ENCODE measurements at regions not wholly inside any gene's neighbourhood (a gene's known extent, or its start where the extent isn't known, plus 50 kb on each side); places are given as distances from the start of the nearest gene placed in this dataset.

GRCh38 chr15:31262901-31263671, 63.5 kb upstream of the KLF13 start:
- Histone ChIP-seq H3K4me1 (ENCODE audit: control insufficient read depth, insufficient read depth, low read length) (no peaks in the 10 kb centered on the region; the same call in none of the 2 replicates), H3K36me3 (ENCODE audit: control insufficient read depth, insufficient read depth, low read length) (no peaks in the 10 kb centered on the region), H3K4me3 (ENCODE audit: low read depth in 2 of 2, low read length in 2 of 2) (no peak overlapping the region), H3K27me3 (ENCODE audit: control insufficient read depth, insufficient read depth, low read length) (no peaks in the 10 kb centered on the region), H3K27ac (ENCODE audit: low read length) (no peak overlapping the region), H3K9me3 (ENCODE audit: control insufficient read depth, insufficient read depth, low read depth, low read length) (no peaks in the 10 kb centered on the region)
- ATAC-seq (no peak), DNase-seq (ENCODE audit: low read depth, low spot score) (no peak)
- intact Hi-C loops (cut with micrococcal nuclease; ENCODE audit: unreplicated experiment) (no loop called here), in situ Hi-C loops (cut with HindIII; ENCODE audit: low pct_unique_long_range_greater_than_20kb, low sequenced_read_pairs) (no loop called here)
- no peak for TF ChIP-seq REST (IDR thresholded peaks at IDR 0.05; ENCODE audit: insufficient read depth in 1 of 2, low read depth in 2 of 2, low read length in 1 of 2)
- no peak for TF ChIP-seq CTCF (IDR thresholded peaks at IDR 0.05)
- TF ChIP-seq POLR2AphosphoS5 (IDR thresholded peaks at IDR 0.05; ENCODE audit: low read depth, low read length) = no peak
- no peak for TF ChIP-seq SIN3A (IDR thresholded peaks at IDR 0.05; ENCODE audit: borderline replicate concordance, insufficient read depth, low read depth, low read length)
- no peak for TF ChIP-seq TCF7L2 (IDR thresholded peaks at IDR 0.05; ENCODE audit: low read depth, low read length)
- no TSS peak for BruUV-seq (replicated peaks)
- CTCF ChIA-PET = no interaction called here
- POLR2A ChIA-PET = no interaction called here

- in situ Hi-C loops (cut with HindIII; ENCODE audit: low pct_unique_long_range_greater_than_20kb, low sequenced_read_pairs) = no loop called here
- ChIA-PET CTCF (interaction anchor here (0.5 kb wide), 1 partner anchor 196 kb away, joined by 4 read pairs; no protein-coding TSS in a partner anchor), POLR2A (no interaction called here)
- TF ChIP-seq TCF7L2 (IDR thresholded peaks at IDR 0.05; ENCODE audit: low read depth, low read length) = no peak
- no peak for TF ChIP-seq POLR2AphosphoS5 (IDR thresholded peaks at IDR 0.05; ENCODE audit: low read depth, low read length)
- no peak for TF ChIP-seq SIN3A (IDR thresholded peaks at IDR 0.05; ENCODE audit: borderline replicate concordance, insufficient read depth, low read depth, low read length)
- no peak for TF ChIP-seq CTCF (IDR thresholded peaks at IDR 0.05)
- TF ChIP-seq REST (IDR thresholded peaks at IDR 0.05; ENCODE audit: insufficient read depth in 1 of 2, low read depth in 2 of 2, low read length in 1 of 2) = no peak
- Histone ChIP-seq H3K4me1 (ENCODE audit: control insufficient read depth, insufficient read depth, low read length) (no peaks in the 10 kb centered on the region; the same call in none of the 2 replicates), H3K9me3 (ENCODE audit: control insufficient read depth, insufficient read depth, low read depth, low read length) (no peaks in the 10 kb centered on the region), H3K27me3 (ENCODE audit: control insufficient read depth, insufficient read depth, low read length) (no peaks in the 10 kb centered on the region), H3K36me3 (ENCODE audit: control insufficient read depth, insufficient read depth, low read length) (no peaks in the 10 kb centered on the region), H3K4me3 (ENCODE audit: low read depth in 2 of 2, low read length in 2 of 2) (no peak overlapping the region), H3K27ac (ENCODE audit: low read length) (0 out of 2 replicates have a peak overlapping the region, but pooled peaks have one; percentile 3)
- no TSS peak for BruUV-seq (replicated peaks)
- intact Hi-C loops (cut with micrococcal nuclease; ENCODE audit: unreplicated experiment) = no loop called here
- DNase-seq (ENCODE audit: low read depth, low spot score) (no peak), ATAC-seq (peak; percentile 19; the same call in 1 of the 2 replicates)
Observed at GRCh38 chr15:31263751-31264558, 62.7 kb upstream of the KLF13 start.

Data from Panc1 (cell line).